ENCODE measurements at regions not wholly inside any gene's neighbourhood (a gene's known extent, or its start where the extent isn't known, plus 50 kb on each side); places are given as distances from the start of the nearest gene placed in this dataset.
A peak's percentile ranks its signal among the peaks of the same experiment; 100 is the strongest.

DNA sequence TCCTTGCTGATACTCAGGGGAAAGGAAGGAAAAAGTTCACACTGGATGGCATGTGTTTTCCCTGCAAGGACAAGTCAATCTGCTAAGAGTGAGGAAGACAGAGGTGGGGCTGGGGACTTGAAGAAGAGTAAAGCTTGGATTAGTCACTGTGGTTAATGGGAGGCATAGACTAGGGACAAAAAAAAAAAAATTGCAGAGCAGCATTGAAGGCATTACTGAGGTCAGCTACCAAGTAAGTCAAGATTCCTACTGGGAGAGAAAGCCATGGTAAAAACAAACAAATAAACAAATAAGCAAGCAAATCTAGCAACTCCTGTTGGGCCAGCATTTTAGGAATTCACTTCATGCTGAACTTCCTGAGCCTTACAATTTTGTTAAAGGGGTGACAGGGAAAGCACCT, 58.2 kb upstream of the GPC4 start:
- H3K79me2 ChIP-seq (ENCODE audit: control insufficient read depth, insufficient read depth, low read length), result no peaks in the 10 kb centered on the region

DNA sequence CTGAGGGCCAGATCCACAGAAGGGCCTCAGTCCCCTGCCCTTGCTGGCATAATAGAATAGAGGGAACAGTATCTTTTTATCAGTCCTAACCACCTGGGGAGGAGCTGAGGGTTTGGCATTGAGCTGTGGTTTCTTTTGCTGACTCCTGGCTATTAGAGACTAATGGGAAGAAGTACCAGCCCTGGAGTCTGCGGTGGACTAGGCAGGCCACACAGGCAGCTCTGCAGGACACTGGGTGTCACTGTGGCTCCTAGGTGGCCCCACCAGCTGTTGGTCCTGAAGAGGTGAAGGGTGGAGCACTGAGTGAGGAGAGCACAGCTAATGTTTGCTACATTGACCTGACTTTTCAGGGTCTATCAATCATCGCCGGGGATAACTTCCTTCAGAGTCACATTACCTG, 52.8 kb upstream of the GPC4 start:
- Histone ChIP-seq H2BK15ac (replicated peaks; ENCODE audit: low read depth) (no peak overlapping the region), H3K79me2 (ENCODE audit: control insufficient read depth, insufficient read depth, low read length) (no peaks in the 10 kb centered on the region), H4K8ac (ENCODE audit: low read depth, low read length) (no peak overlapping the region), H3K36me3 (ENCODE audit: control insufficient read depth, insufficient read depth, low read length) (no peaks in the 10 kb centered on the region), H3K56ac (ENCODE audit: low read length) (no peak overlapping the region), H2BK120ac (ENCODE audit: low read depth, low read length) (no peak overlapping the region), H2BK5ac (ENCODE audit: low read length) (no peak overlapping the region), H3K27me3 (ENCODE audit: insufficient read depth, low read length, poor library complexity) (no peaks in the 10 kb centered on the region), H3K23ac (ENCODE audit: low read length) (no peak overlapping the region), H4K5ac (ENCODE audit: low read length) (no peak overlapping the region), H3K27ac (ENCODE audit: low read depth, low read length) (no peak overlapping the region), H3K4me2 (ENCODE audit: low read length) (no peak overlapping the region), H3K4me1 (ENCODE audit: control insufficient read depth, low read depth, low read length) (no peaks in the 10 kb centered on the region), H3K79me1 (ENCODE audit: low read length) (no peaks in the 10 kb centered on the region), H2AK5ac (ENCODE audit: low read length) (no peak overlapping the region), H3K9ac (ENCODE audit: low read length) (no peak overlapping the region), H3K18ac (ENCODE audit: low read length) (no peak overlapping the region), H3K4ac (ENCODE audit: low read depth, low read length) (no peak overlapping the region), H3K4me3 (ENCODE audit: low read length) (no peak overlapping the region)
- DNase-seq, result peak; percentile 9
- WGBS (ENCODE audit: extremely low coverage, insufficient coverage, low lambda C conversion rate), result no CpG with 5 or more reads among the region's 3 CpGs

More for the DNA sequence above, 58.2 kb upstream of the GPC4 start:
- Histone ChIP-seq H4K5ac (ENCODE audit: low read length) (no peak overlapping the region), H3K23ac (ENCODE audit: low read length) (no peak overlapping the region), H4K8ac (ENCODE audit: low read depth, low read length) (no peak overlapping the region), H3K4me2 (ENCODE audit: low read length) (no peak overlapping the region), H3K4me1 (ENCODE audit: control insufficient read depth, low read depth, low read length) (no peaks in the 10 kb centered on the region), H2BK5ac (ENCODE audit: low read length) (no peak overlapping the region), H3K4ac (ENCODE audit: low read depth, low read length) (no peak overlapping the region), H2AK5ac (ENCODE audit: low read length) (no peak overlapping the region), H3K9ac (ENCODE audit: low read length) (no peak overlapping the region), H3K27me3 (ENCODE audit: insufficient read depth, low read length, poor library complexity) (no peaks in the 10 kb centered on the region), H3K18ac (ENCODE audit: low read length) (peak overlapping the region; percentile 39), H3K4me3 (ENCODE audit: low read length) (no peak overlapping the region), H3K36me3 (ENCODE audit: control insufficient read depth, insufficient read depth, low read length) (no peaks in the 10 kb centered on the region), H2BK15ac (replicated peaks; ENCODE audit: low read depth) (no peak overlapping the region), H3K27ac (ENCODE audit: low read depth, low read length) (no peak overlapping the region), H3K56ac (ENCODE audit: low read length) (no peak overlapping the region), H3K79me1 (ENCODE audit: low read length) (no peaks in the 10 kb centered on the region), H2BK120ac (ENCODE audit: low read depth, low read length) (no peak overlapping the region)
- DNase-seq, result peak; percentile 8

DNA sequence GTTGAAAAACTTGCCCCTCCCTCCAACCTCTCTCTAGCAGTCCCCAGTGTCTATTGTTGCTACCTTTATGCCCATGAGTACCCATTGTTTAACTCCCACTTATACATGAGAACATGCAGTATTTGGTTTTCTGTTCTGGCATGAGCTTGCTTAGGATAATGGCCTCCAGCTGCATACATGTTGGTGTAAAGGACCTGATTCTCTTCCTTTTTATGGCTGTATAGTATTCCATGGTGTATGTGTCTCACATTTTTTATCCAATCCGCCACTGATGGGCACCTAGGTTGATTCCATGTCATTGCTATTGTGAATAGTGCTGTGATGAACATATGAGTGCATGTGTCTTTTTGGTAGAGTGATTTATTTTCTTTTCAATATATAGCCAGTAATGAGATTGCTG, 50.0 kb upstream of the GPC4 start:
- Histone ChIP-seq H4K5ac (ENCODE audit: low read length) (no peak overlapping the region), H3K4ac (ENCODE audit: low read depth, low read length) (no peak overlapping the region), H3K79me2 (ENCODE audit: control insufficient read depth, insufficient read depth, low read length) (no peaks in the 10 kb centered on the region), H3K36me3 (ENCODE audit: control insufficient read depth, insufficient read depth, low read length) (no peaks in the 10 kb centered on the region), H4K8ac (ENCODE audit: low read depth, low read length) (no peak overlapping the region), H2BK120ac (ENCODE audit: low read depth, low read length) (no peak overlapping the region), H2BK15ac (replicated peaks; ENCODE audit: low read depth) (no peak overlapping the region), H3K18ac (ENCODE audit: low read length) (no peak overlapping the region), H3K23ac (ENCODE audit: low read length) (no peak overlapping the region), H2AK5ac (ENCODE audit: low read length) (no peak overlapping the region), H2BK5ac (ENCODE audit: low read length) (no peak overlapping the region), H3K4me1 (ENCODE audit: control insufficient read depth, low read depth, low read length) (no peaks in the 10 kb centered on the region), H3K9ac (ENCODE audit: low read length) (no peak overlapping the region), H3K27me3 (ENCODE audit: insufficient read depth, low read length, poor library complexity) (no peaks in the 10 kb centered on the region), H3K56ac (ENCODE audit: low read length) (no peak overlapping the region), H3K4me3 (ENCODE audit: low read length) (no peak overlapping the region), H3K4me2 (ENCODE audit: low read length) (no peak overlapping the region), H3K79me1 (ENCODE audit: low read length) (no peaks in the 10 kb centered on the region), H3K27ac (ENCODE audit: low read depth, low read length) (no peak overlapping the region)
- no CpG with 5 or more reads among the region's 1 CpG for WGBS (ENCODE audit: extremely low coverage, insufficient coverage, low lambda C conversion rate)
- DNase-seq, result no peak

Measured in mesendoderm (in vitro differentiated cells).